Adrenal gland (tissue), 9 donors: ENCODE measurements at regions not wholly inside any gene's neighbourhood (a gene's known extent, or its start where the extent isn't known, plus 50 kb on each side); places are given as distances from the start of the nearest gene placed in this dataset.

Experiments used
- DNase-seq, 7 donors: peaks; one replicate each; pipeline ENCODE4 v3.0.0-alpha.2; 2019 to 2020
- H3K27ac ChIP-seq, 5 donors: fragments of 200-600 bp; sonication (generic) in 4 of 5; 1 replicate in 3 of 5; 2 replicates in 2 of 5; pipeline versions ENCODE4 v1.5.1 to v1.8.0; 2016 to 2020; ENCODE audit warnings: mild to moderate bottlenecking in 1 of 5
- H3K27me3 ChIP-seq: fragments of 200-600 bp; 2 replicates; pipeline ENCODE4 v1.8.0; 2021
- H3K36me3 ChIP-seq, 2 donors: fragments of 200-600 bp; replicated peaks in 1 of 2; 1 replicate in 1 of 2; 2 replicates in 1 of 2; pipeline versions ENCODE4 v1.5.1 to v1.8.0; 2018 to 2022
- H3K4me1 ChIP-seq, 2 donors: fragments of 200-600 bp; replicated peaks in 1 of 2; 1 replicate in 1 of 2; 2 replicates in 1 of 2; pipeline versions ENCODE4 v1.5.1 to v1.8.0; 2018 to 2021
- H3K4me3 ChIP-seq, 4 donors: fragments of 200-600 bp; sonication (generic) in 3 of 4; one replicate each; pipeline ENCODE4 v1.5.1; 2016 to 2018
- H3K9me3 ChIP-seq, 3 donors: fragments of 200-600 bp; sonication (generic) in 1 of 3; replicated peaks in 1 of 3; 1 replicate in 2 of 3; 2 replicates in 1 of 3; pipeline versions ENCODE4 v1.5.1 to v1.8.0; 2016 to 2021
- POLR2A ChIP-seq, 2 donors: fragments of 450-650 bp; IDR thresholded peaks; one replicate each; pipeline ENCODE4 v1.6.1; 2017; ENCODE audit warnings: antibody characterized with exemption in 2 of 2, mild to moderate bottlenecking in 2 of 2, moderate library complexity in 1 of 2
- WGBS, 4 donors: extraction: QIAGEN DNeasy Blood & Tissue Kit in 2 of 4; methylation state at CpG; one replicate each; pipeline versions ENCODE4 v1.1.5 to v1.1.7; 2013 to 2017; 5-methylcytosine and 5-hydroxymethylcytosine counted together
- intact Hi-C, 2 donors: fragments of 100-400 bp; cut with DNase I; formaldehyde crosslinking; loops; one replicate each; pipeline versions ENCODE4 v1.14.1 to v1.15.0; 2022 to 2023
- TF ChIP-seq, protein P1 (sequence below), 6 experiments: fragments of 450-650 bp in 4 of 6; fragments of 200-600 bp in 2 of 6; sonication (generic) in 1 of 6; IDR thresholded peaks; 1 replicate in 5 of 6; 2 replicates in 1 of 6; pipeline versions ENCODE4 v1.5.1 to v1.8.0; 2016 to 2021; ENCODE audit warnings: antibody characterized with exemption in 6 of 6, mild to moderate bottlenecking in 2 of 6, moderate library complexity in 1 of 6
- donor health status: healthy with polysubstance abuse.
- donor health status: Bipolar disorder and iron deficiency.
- donor health status: DM: yes; HTN: yes; CAD: no.
- donor health status: DM: no; HTN: no; CAD: no.
- donor health status: DM: no; HTN: no; CAD: no.

DNA sequence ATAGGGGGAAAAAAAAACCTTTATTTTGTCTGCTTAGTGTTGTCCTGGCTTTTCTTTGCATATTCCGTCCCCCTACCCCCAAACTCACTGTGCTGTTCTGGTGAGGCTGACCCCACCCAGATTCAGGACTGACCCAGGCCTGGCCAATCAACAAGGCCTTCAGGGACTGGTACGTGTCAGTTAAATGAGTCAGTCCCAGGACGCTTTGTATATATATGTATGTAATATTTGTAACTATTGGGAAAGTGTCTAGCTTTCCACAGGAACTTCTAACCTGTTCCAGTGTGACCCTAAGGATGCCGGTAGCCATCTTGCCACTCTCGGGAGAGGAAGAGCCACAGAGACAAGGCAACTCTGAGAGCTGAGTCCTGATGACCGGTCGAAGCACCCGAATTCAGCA is 107.4 kb downstream of the VCPKMT start:
- TF ChIP-seq POLR2A (IDR thresholded peaks at IDR 0.05) = no peak
- TF ChIP-seq, protein P1, sequence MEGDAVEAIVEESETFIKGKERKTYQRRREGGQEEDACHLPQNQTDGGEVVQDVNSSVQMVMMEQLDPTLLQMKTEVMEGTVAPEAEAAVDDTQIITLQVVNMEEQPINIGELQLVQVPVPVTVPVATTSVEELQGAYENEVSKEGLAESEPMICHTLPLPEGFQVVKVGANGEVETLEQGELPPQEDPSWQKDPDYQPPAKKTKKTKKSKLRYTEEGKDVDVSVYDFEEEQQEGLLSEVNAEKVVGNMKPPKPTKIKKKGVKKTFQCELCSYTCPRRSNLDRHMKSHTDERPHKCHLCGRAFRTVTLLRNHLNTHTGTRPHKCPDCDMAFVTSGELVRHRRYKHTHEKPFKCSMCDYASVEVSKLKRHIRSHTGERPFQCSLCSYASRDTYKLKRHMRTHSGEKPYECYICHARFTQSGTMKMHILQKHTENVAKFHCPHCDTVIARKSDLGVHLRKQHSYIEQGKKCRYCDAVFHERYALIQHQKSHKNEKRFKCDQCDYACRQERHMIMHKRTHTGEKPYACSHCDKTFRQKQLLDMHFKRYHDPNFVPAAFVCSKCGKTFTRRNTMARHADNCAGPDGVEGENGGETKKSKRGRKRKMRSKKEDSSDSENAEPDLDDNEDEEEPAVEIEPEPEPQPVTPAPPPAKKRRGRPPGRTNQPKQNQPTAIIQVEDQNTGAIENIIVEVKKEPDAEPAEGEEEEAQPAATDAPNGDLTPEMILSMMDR (IDR thresholded peaks at IDR 0.05) = no peak
- H3K27me3 ChIP-seq = no peaks in the 10 kb centered on the region
- 76 to 86% (median 83%) methylated on average over 8 of the region's 8 CpGs for WGBS, 4 donors
- H3K4me3 ChIP-seq = no peak overlapping the region
- H3K27ac ChIP-seq = no peak overlapping the region
- DNase-seq = no peak
- H3K4me1 ChIP-seq = peaks cover under 1 to 3% of the 10 kb centered on the region in 2 donors
- no peaks in the 10 kb centered on the region for H3K9me3 ChIP-seq
- no peaks in the 10 kb centered on the region for H3K36me3 ChIP-seq
- intact Hi-C loops = loop anchor here (10.0 kb wide), 1 partner anchor 114 kb away; the partner anchor contains the start of gene ARF6 (in 2 of the 2)

- Histone ChIP-seq H3K4me3 (no peak overlapping the region), H3K4me1 (no peaks in the 10 kb centered on the region), H3K27ac (no peak overlapping the region), H3K9me3 (no peaks in the 10 kb centered on the region), H3K27me3 (no peaks in the 10 kb centered on the region), H3K36me3 (no peaks in the 10 kb centered on the region)
- intact Hi-C loops = no loop called here
- TF ChIP-seq, protein P1 (IDR thresholded peaks at IDR 0.05) = no peak
- TF ChIP-seq POLR2A (IDR thresholded peaks at IDR 0.05) = no peak
- no peak for DNase-seq
- WGBS, 4 donors = 82 to 92% (median 87%) methylated on average over 7 of the region's 7 CpGs
Measured at GRCh38 chr14:50010752-50011151, 105.6 kb downstream of the VCPKMT start.

- TF ChIP-seq POLR2A (IDR thresholded peaks at IDR 0.05) = no peak
- TF ChIP-seq, protein P1 (IDR thresholded peaks at IDR 0.05) = no peak
- WGBS, 4 donors = 78 to 89% (median 84%) methylated on average over 6 of the region's 6 CpGs
Measured at GRCh38 chr14:50011242-50011641, 105.1 kb downstream of the VCPKMT start.

DNA sequence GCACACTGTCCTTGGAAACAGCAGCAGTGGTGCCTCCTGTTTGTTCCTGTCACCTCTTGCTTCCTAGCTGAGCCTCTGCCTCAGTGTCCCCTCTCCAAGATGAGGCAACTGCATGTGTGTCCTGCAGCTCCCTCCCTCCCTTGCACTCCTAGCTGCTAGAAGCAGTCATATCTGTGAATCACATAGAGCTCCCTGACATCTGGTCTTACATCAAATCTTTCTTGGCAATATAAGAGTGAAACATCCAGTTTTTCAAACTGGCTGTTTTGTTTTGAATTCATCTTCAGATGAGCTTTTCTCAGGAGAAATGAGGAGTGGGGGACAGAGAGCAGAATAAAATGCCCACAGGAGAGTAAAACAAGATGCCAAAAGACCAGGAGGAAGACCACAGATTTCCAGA is 103.7 kb downstream of the VCPKMT start:
- H3K27ac ChIP-seq = no peak overlapping the region
- intact Hi-C loops = no loop called here
- no peak for TF ChIP-seq POLR2A (IDR thresholded peaks at IDR 0.05)
- TF ChIP-seq, protein P1 (IDR thresholded peaks at IDR 0.05) = no peak

More at GRCh38 chr14:50011242-50011641, 105.1 kb downstream of the VCPKMT start:
- DNase-seq = no peak
- Histone ChIP-seq H3K4me3 (no peak overlapping the region), H3K27me3 (no peaks in the 10 kb centered on the region), H3K36me3 (no peaks in the 10 kb centered on the region), H3K27ac (no peak overlapping the region), H3K4me1 (no peaks in the 10 kb centered on the region), H3K9me3 (no peaks in the 10 kb centered on the region)
- intact Hi-C loops = no loop called here

More for the DNA sequence above, 103.7 kb downstream of the VCPKMT start:
- Histone ChIP-seq H3K36me3 (no peaks in the 10 kb centered on the region), H3K4me3 (no peak overlapping the region), H3K9me3 (no peaks in the 10 kb centered on the region), H3K4me1 (no peaks in the 10 kb centered on the region), H3K27me3 (no peaks in the 10 kb centered on the region)
- DNase-seq = no peak
